Upper lobe of right lung (tissue), 1 donor: ENCODE measurements at regions not wholly inside any gene's neighbourhood (a gene's known extent, or its start where the extent isn't known, plus 50 kb on each side); places are given as distances from the start of the nearest gene placed in this dataset.

Experiments used
- ATAC-seq: fragments of 200-7000 bp; cut with Tn5 transposase; one replicate; pipeline ENCODE4 v1.9.1; 2020; ENCODE audit warnings: mild to moderate bottlenecking, moderate library complexity
- DNase-seq: peaks from one replicate; pipeline ENCODE4 v3.0.0-alpha.2; 2020
- H3K27ac ChIP-seq: fragments of 200-600 bp; one replicate; pipeline ENCODE4 v1.8.0; 2022
- H3K27me3 ChIP-seq: fragments of 200-600 bp; one replicate; pipeline ENCODE4 v1.8.0; 2022; ENCODE audit warnings: mild to moderate bottlenecking
- H3K36me3 ChIP-seq: fragments of 200-600 bp; one replicate; pipeline ENCODE4 v1.8.0; 2022
- H3K4me1 ChIP-seq: fragments of 200-600 bp; one replicate; pipeline ENCODE4 v1.8.0; 2022
- H3K4me3 ChIP-seq: fragments of 200-600 bp; one replicate; pipeline ENCODE4 v1.8.0; 2022; ENCODE audit warnings: mild to moderate bottlenecking
- H3K9me3 ChIP-seq: fragments of 200-600 bp; one replicate; pipeline ENCODE4 v1.8.0; 2022
- CTCF ChIP-seq: fragments of 200-600 bp; IDR thresholded peaks from one replicate; pipeline ENCODE4 v1.8.0; 2022; ENCODE audit warnings: antibody characterized with exemption
- intact Hi-C: fragments of 100-400 bp; cut with DNase I; formaldehyde crosslinking; loops from one replicate; pipeline ENCODE4 v1.11.0; 2022
- donor health status: DM: no; HTN: yes; CAD: no; lungs with severe emphysema.

DNA sequence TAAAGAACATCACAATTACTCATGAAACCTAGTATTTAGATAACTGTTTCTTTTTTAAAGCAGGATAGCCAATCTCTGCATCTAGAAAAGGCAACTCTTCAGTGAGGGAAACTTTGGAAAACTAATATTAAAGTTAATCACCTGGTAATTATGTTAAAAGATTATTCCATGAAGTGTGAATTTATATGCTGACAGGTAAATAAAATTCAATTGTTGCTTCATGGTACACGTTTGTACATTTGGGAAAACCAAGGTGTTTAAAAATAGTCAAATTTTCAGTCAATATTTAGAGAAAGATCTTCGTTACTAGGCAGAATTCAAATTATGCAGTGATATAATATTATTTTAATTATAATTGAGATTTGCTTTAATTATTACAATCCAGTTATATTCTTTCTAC lies 100.1 kb upstream of the LRFN5 start:
- H3K9me3 ChIP-seq, result no peaks in the 10 kb centered on the region
- DNase-seq, result no peak
- TF ChIP-seq CTCF, result no peak
- no peak for ATAC-seq
- H3K36me3 ChIP-seq, result no peaks in the 10 kb centered on the region
- intact Hi-C loops, result no loop called here
- no peak overlapping the region for H3K27ac ChIP-seq
- H3K4me1 ChIP-seq, result no peaks in the 10 kb centered on the region
- H3K4me3 ChIP-seq, result no peak overlapping the region
- H3K27me3 ChIP-seq, result no peaks in the 10 kb centered on the region

- Histone ChIP-seq H3K9me3 (no peaks in the 10 kb centered on the region), H3K27me3 (no peaks in the 10 kb centered on the region), H3K27ac (no peak overlapping the region), H3K36me3 (no peaks in the 10 kb centered on the region), H3K4me3 (no peak overlapping the region), H3K4me1 (no peaks in the 10 kb centered on the region)
- TF ChIP-seq CTCF, result no peak
- intact Hi-C loops, result no loop called here
- no peak for DNase-seq
- no peak for ATAC-seq
Observed at GRCh38 chr14:41505491-41505890, 101.2 kb upstream of the LRFN5 start.

DNA sequence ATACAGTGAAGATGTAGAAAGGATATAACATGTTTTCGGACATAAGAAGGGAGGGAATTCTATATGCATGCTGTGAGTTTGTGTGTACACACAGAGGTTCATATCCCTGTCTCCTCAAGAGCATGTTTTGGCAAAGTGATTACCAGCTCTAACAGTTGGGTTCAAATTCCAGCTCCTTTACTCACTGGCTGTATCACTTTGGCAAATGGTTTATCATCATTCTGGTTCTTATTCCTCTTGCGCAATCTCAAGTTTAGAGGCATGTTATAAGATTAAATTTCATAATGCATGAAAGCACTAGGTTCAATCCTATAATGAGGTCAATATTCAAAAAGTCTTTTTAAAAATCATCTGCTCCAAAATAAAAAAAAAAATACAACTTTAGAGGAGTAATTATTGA lies 107.7 kb upstream of the LRFN5 start:
- no peaks in the 10 kb centered on the region for H3K9me3 ChIP-seq
- intact Hi-C loops, result no loop called here
- no peak for ATAC-seq
- H3K27ac ChIP-seq, result no peak overlapping the region
- H3K27me3 ChIP-seq, result no peaks in the 10 kb centered on the region
- H3K36me3 ChIP-seq, result no peaks in the 10 kb centered on the region
- DNase-seq, result no peak
- H3K4me1 ChIP-seq, result no peaks in the 10 kb centered on the region
- no peak overlapping the region for H3K4me3 ChIP-seq
- no peak for TF ChIP-seq CTCF

- no peaks in the 10 kb centered on the region for H3K9me3 ChIP-seq
- H3K27ac ChIP-seq, result no peak overlapping the region
- no peak for ATAC-seq
- DNase-seq, result no peak
- no peaks in the 10 kb centered on the region for H3K36me3 ChIP-seq
- no peaks in the 10 kb centered on the region for H3K4me1 ChIP-seq
- H3K4me3 ChIP-seq, result no peak overlapping the region
- no peak for TF ChIP-seq CTCF
- no peaks in the 10 kb centered on the region for H3K27me3 ChIP-seq
- intact Hi-C loops, result no loop called here
Observed at GRCh38 chr14:41490323-41490722, 116.4 kb upstream of the LRFN5 start.

DNA sequence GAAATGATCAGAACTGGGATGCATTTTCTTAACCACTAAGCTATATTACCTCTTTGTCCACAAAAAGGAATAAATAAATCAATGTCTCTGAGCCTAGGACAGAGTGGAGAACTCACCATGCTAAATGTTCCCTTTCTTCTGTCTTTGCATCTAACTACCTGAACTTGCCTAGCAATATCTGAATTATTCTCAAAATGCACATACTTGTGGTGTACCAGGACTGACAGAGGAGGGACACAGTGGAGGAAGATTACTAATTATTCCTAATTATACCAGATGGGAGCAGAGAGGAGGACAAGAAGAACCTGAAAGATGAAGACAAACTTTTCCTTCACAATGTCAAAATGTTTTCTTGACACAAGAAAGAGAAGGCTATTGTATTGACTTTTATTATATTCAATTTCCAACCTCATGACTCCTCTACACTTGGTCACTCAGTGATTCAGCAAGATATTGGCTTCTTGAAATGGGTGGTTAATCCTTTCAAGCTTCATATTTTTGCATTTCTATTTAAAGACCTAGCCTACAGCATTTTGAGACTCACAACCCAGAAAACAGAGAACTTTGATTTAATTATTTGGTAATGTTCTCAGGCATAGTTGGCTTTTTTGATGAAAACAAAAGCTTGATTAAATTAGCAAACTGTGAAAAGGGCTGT lies 117.2 kb upstream of the LRFN5 start:
- H3K27me3 ChIP-seq, result no peaks in the 10 kb centered on the region
- intact Hi-C loops, result no loop called here
- no peaks in the 10 kb centered on the region for H3K36me3 ChIP-seq
- no peak for DNase-seq
- no peaks in the 10 kb centered on the region for H3K9me3 ChIP-seq
- H3K27ac ChIP-seq, result no peak overlapping the region
- no peak for TF ChIP-seq CTCF
- H3K4me1 ChIP-seq, result no peaks in the 10 kb centered on the region
- no peak for ATAC-seq
- H3K4me3 ChIP-seq, result no peak overlapping the region

GRCh38 chr14:41488401-41488800 lies 118.3 kb upstream of the LRFN5 start:
- intact Hi-C loops, result no loop called here
- Histone ChIP-seq H3K9me3 (no peaks in the 10 kb centered on the region), H3K36me3 (no peaks in the 10 kb centered on the region), H3K27me3 (no peaks in the 10 kb centered on the region), H3K4me3 (no peak overlapping the region), H3K4me1 (no peaks in the 10 kb centered on the region), H3K27ac (no peak overlapping the region)
- no peak for TF ChIP-seq CTCF
- no peak for ATAC-seq
- no peak for DNase-seq
